Gastroesophageal sphincter (tissue), 4 donors: ENCODE measurements at regions not wholly inside any gene's neighbourhood (a gene's known extent, or its start where the extent isn't known, plus 50 kb on each side); places are given as distances from the start of the nearest gene placed in this dataset.

Source experiments
- ATAC-seq: fragments of 150-250 bp; one replicate; pipeline ENCODE4 v1.9.1; 2016; ENCODE audit warnings: mild to moderate bottlenecking, moderate library complexity
- H3K27ac ChIP-seq, 4 donors: fragments of 200-600 bp; sonication (generic) in 3 of 4; 1 replicate in 3 of 4; 2 replicates in 1 of 4; pipeline ENCODE4 v1.5.1; 2016 to 2019
- H3K27me3 ChIP-seq: fragments of 200-600 bp; sonication (generic); one replicate; pipeline ENCODE4 v1.5.1; 2019
- H3K36me3 ChIP-seq, 2 donors: fragments of 200-600 bp; sonication (generic); one replicate each; pipeline ENCODE4 v1.5.1; 2019; ENCODE audit warnings: control low read depth in 1 of 2
- H3K4me1 ChIP-seq, 3 donors: fragments of 200-600 bp; sonication (generic); 1 replicate in 2 of 3; 2 replicates in 1 of 3; pipeline ENCODE4 v1.5.1; 2016 to 2019; ENCODE audit warnings: control low read depth in 2 of 3
- H3K4me3 ChIP-seq, 2 donors: fragments of 200-600 bp; sonication (generic); one replicate each; pipeline ENCODE4 v1.5.1; 2019; ENCODE audit warnings: mild to moderate bottlenecking in 1 of 2, moderate library complexity in 1 of 2
- H3K9me3 ChIP-seq, 3 donors: fragments of 200-600 bp; sonication (generic); one replicate each; pipeline ENCODE4 v1.5.1; 2017 to 2019; ENCODE audit warnings: control low read depth in 2 of 3
- CTCF ChIP-seq, 4 experiments: fragments of 200-600 bp in 2 of 4; fragments of 450-650 bp in 2 of 4; sonication (generic) in 1 of 4; IDR thresholded peaks; one replicate each; pipeline ENCODE4 v1.5.1; 2017 to 2019; ENCODE audit warnings: antibody characterized with exemption in 4 of 4, mild to moderate bottlenecking in 2 of 4, moderate library complexity in 2 of 4
- EP300 ChIP-seq: sonication (generic); formaldehyde crosslinking; IDR thresholded peaks from one replicate; pipeline ENCODE4 v1.6.1; 2017; ENCODE audit warnings: antibody characterized with exemption, mild to moderate bottlenecking
- POLR2A ChIP-seq, 2 donors: fragments of 450-650 bp; IDR thresholded peaks; one replicate each; pipeline ENCODE4 v1.6.1; 2017; ENCODE audit warnings: antibody characterized with exemption in 2 of 2, mild to moderate bottlenecking in 2 of 2, moderate library complexity in 1 of 2
- POLR2AphosphoS5 ChIP-seq: sonication (generic); formaldehyde crosslinking; IDR thresholded peaks from one replicate; pipeline ENCODE4 v1.6.1; 2017; ENCODE audit warnings: antibody characterized with exemption
- WGBS, 2 donors: methylation state at CpG; one replicate each; pipeline ENCODE4 v1.1.5; 2018; ENCODE audit warnings: low coverage in 1 of 2; 5-methylcytosine and 5-hydroxymethylcytosine counted together

GRCh38 chr11:80542704-80543103, 1101.9 kb upstream of the TENM4 start:
- TF ChIP-seq EP300 (no peak), POLR2A (IDR thresholded peaks at IDR 0.05) (no peak), CTCF (IDR thresholded peaks at IDR 0.05) (no peak), POLR2AphosphoS5 (no peak)
- ATAC-seq: no peak
- Histone ChIP-seq H3K36me3 (no peaks in the 10 kb centered on the region), H3K4me3 (no peak overlapping the region), H3K4me1 (no peaks in the 10 kb centered on the region), H3K27ac (no peak overlapping the region), H3K27me3 (no peaks in the 10 kb centered on the region), H3K9me3 (no peaks in the 10 kb centered on the region)
- 86 to 93% methylated on average over 2 of the region's 2 CpGs for WGBS, 2 donors

DNA sequence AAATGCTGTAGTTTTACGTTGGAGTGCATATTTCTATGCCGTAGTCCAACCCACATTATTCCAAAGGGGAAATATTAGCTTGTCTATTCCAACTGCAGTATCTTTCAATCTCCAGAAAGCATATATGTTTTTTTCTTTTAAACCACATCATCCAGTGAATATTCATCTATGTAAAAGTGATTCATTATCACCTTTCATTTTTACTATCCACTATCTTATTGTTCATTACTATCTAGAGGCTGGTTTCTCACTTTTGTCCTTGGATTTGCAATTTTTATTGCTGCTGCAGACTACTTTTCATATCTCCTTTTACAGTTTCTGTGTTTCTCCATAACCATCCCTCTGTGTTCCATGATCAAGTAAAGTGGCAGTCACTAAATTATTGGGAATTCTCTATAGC, 1097.2 kb upstream of the TENM4 start:
- TF ChIP-seq CTCF (IDR thresholded peaks at IDR 0.05) (no peak), EP300 (no peak), POLR2A (IDR thresholded peaks at IDR 0.05) (no peak), POLR2AphosphoS5 (no peak)
- H3K4me1 ChIP-seq: no peaks in the 10 kb centered on the region
- peaks cover 0 to 4% (median 0%) of the 10 kb centered on the region in 3 donors for H3K9me3 ChIP-seq
- ATAC-seq: no peak
- no peak overlapping the region for H3K27ac ChIP-seq
- H3K36me3 ChIP-seq: no peaks in the 10 kb centered on the region
- H3K4me3 ChIP-seq: no peak overlapping the region
- WGBS, 2 donors: 79 to 86% methylated on average over 2 of the region's 2 CpGs
- H3K27me3 ChIP-seq: no peaks in the 10 kb centered on the region

- TF ChIP-seq EP300 (no peak), POLR2AphosphoS5 (no peak), POLR2A (IDR thresholded peaks at IDR 0.05) (no peak), CTCF (IDR thresholded peaks at IDR 0.05) (no peak)
- H3K27ac ChIP-seq: no peak overlapping the region
- no peaks in the 10 kb centered on the region for H3K27me3 ChIP-seq
- H3K9me3 ChIP-seq: peaks cover 0 to 11% (median 0%) of the 10 kb centered on the region in 3 donors
- no peaks in the 10 kb centered on the region for H3K4me1 ChIP-seq
- H3K36me3 ChIP-seq: no peaks in the 10 kb centered on the region
- no peak for ATAC-seq
- WGBS, 2 donors: 82 to 86% methylated on average over 1 of the region's 1 CpG
- H3K4me3 ChIP-seq: no peak overlapping the region
Observed at GRCh38 chr11:80533463-80533862, 1092.6 kb upstream of the TENM4 start.

GRCh38 chr11:80532633-80533232, 1091.9 kb upstream of the TENM4 start:
- no peak for ATAC-seq
- TF ChIP-seq CTCF (IDR thresholded peaks at IDR 0.05) (no peak), EP300 (no peak), POLR2A (IDR thresholded peaks at IDR 0.05) (no peak)
- H3K36me3 ChIP-seq: no peaks in the 10 kb centered on the region

GRCh38 chr11:80529726-80530125, 1088.9 kb upstream of the TENM4 start:
- 45 to 55% methylated on average over 4 of the region's 4 CpGs for WGBS, 2 donors
- H3K4me1 ChIP-seq: no peaks in the 10 kb centered on the region

More at GRCh38 chr11:80532633-80533232, 1091.9 kb upstream of the TENM4 start:
- Histone ChIP-seq H3K4me3 (no peak overlapping the region), H3K27me3 (no peaks in the 10 kb centered on the region), H3K4me1 (no peaks in the 10 kb centered on the region), H3K27ac (no peak overlapping the region), H3K9me3 (peaks cover 0 to 11% (median 0%) of the 10 kb centered on the region in 3 donors)
- WGBS, 2 donors: no CpG with 5 or more reads among the region's 21 CpGs

More at GRCh38 chr11:80529726-80530125, 1088.9 kb upstream of the TENM4 start:
- H3K27me3 ChIP-seq: no peaks in the 10 kb centered on the region
- no peak overlapping the region for H3K27ac ChIP-seq
- ATAC-seq: no peak
- TF ChIP-seq POLR2AphosphoS5: no peak
- no peak for TF ChIP-seq EP300
- TF ChIP-seq POLR2A (IDR thresholded peaks at IDR 0.05): no peak
- no peak for TF ChIP-seq CTCF (IDR thresholded peaks at IDR 0.05)
- H3K9me3 ChIP-seq: peaks cover 0 to 11% (median 0%) of the 10 kb centered on the region in 3 donors
- no peaks in the 10 kb centered on the region for H3K36me3 ChIP-seq
- H3K4me3 ChIP-seq: no peak overlapping the region
